SK-N-MC (cell line): ENCODE measurements at regions not wholly inside any gene's neighbourhood (a gene's known extent, or its start where the extent isn't known, plus 50 kb on each side); places are given as distances from the start of the nearest gene placed in this dataset.

ENCODE experiments used
- EZH2 ChIP-seq: fragments of 200-600 bp; sonication (generic); IDR thresholded peaks from one replicate; pipeline ENCODE4 v1.6.1; 2017; ENCODE audit warnings: antibody characterized with exemption
- POLR2AphosphoS5 ChIP-seq: IDR thresholded peaks from 2 replicates; pipeline ENCODE4 v1.6.1; 2012; ENCODE audit warnings: mild to moderate bottlenecking, low read depth, low read length, borderline replicate concordance

DNA sequence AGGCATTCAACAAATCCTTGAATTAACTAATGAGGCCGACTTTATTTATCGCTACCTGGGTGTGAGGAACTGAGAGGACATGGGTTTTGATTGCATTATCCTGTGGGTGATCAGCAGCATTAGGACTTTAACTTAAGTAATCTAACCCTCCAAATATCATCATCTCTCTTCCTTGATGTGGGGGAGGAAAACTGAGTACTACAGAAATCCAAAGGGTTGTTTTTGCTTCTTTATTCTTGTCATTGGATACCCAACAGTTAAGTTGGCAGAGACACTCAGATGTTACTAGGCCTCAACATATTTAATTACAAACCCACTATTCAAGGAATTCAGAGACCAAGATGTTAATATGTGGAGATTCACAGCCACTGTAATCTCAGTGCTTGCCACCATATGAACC lies 97.4 kb upstream of the ST6GALNAC5 start:
- no peak for TF ChIP-seq EZH2
- no peak for TF ChIP-seq POLR2AphosphoS5
